NCI-H345 (cell line): ENCODE measurements at regions not wholly inside any gene's neighbourhood (a gene's known extent, or its start where the extent isn't known, plus 50 kb on each side); places are given as distances from the start of the nearest gene placed in this dataset.

Experiments used
- DNase-seq: peaks from one replicate; lab custom pipeline; 2025; lab: John Stamatoyannopoulos, UW

- DNase-seq = no peak
These were observed 263.1 kb upstream of the GYPC start for GRCh38 chr2:126392889-126393288.

GRCh38 chr2:126399001-126399400 lies 257.0 kb upstream of the GYPC start:
- DNase-seq = no peak

- no peak for DNase-seq
These were observed 252.8 kb upstream of the GYPC start for GRCh38 chr2:126403039-126403628.

GRCh38 chr2:126406267-126406666 lies 249.7 kb upstream of the GYPC start:
- no peak for DNase-seq

- no peak for DNase-seq
These were observed 247.3 kb upstream of the GYPC start for GRCh38 chr2:126408671-126409070.

GRCh38 chr2:126409850-126410249 lies 246.1 kb upstream of the GYPC start:
- DNase-seq = no peak

GRCh38 chr2:126413079-126413478 lies 242.9 kb upstream of the GYPC start:
- no peak for DNase-seq

- no peak for DNase-seq
These were observed 236.6 kb upstream of the GYPC start for GRCh38 chr2:126419403-126419802.

GRCh38 chr2:126425943-126426342 lies 230.0 kb upstream of the GYPC start:
- no peak for DNase-seq

GRCh38 chr2:126429103-126429502 lies 226.9 kb upstream of the GYPC start:
- DNase-seq = no peak

- no peak for DNase-seq
These were observed 224.8 kb upstream of the GYPC start for GRCh38 chr2:126431136-126431535.

- no peak for DNase-seq
These were observed 219.5 kb upstream of the GYPC start for GRCh38 chr2:126436411-126436810.

- no peak for DNase-seq
These were observed 218.9 kb upstream of the GYPC start for GRCh38 chr2:126437016-126437415.

GRCh38 chr2:126444512-126444911 lies 211.4 kb upstream of the GYPC start:
- no peak for DNase-seq

- no peak for DNase-seq
These were observed 209.8 kb upstream of the GYPC start for GRCh38 chr2:126446106-126446695.

- no peak for DNase-seq
These were observed 207.3 kb upstream of the GYPC start for GRCh38 chr2:126448611-126449010.

GRCh38 chr2:126449677-126450076 lies 206.3 kb upstream of the GYPC start:
- DNase-seq = no peak

GRCh38 chr2:126463892-126464674 lies 191.9 kb upstream of the GYPC start:
- no peak for DNase-seq

- DNase-seq = no peak
These were observed 188.4 kb upstream of the GYPC start for GRCh38 chr2:126467367-126468054.

- DNase-seq = no peak
These were observed 180.9 kb upstream of the GYPC start for GRCh38 chr2:126475031-126475430.

GRCh38 chr2:126476691-126477090 lies 179.3 kb upstream of the GYPC start:
- DNase-seq = no peak

- no peak for DNase-seq
These were observed 175.9 kb upstream of the GYPC start for GRCh38 chr2:126480033-126480432.
